Central memory CD8-positive, alpha-beta T cell (primary cell): ENCODE measurements at regions not wholly inside any gene's neighbourhood (a gene's known extent, or its start where the extent isn't known, plus 50 kb on each side); places are given as distances from the start of the nearest gene placed in this dataset.
"Not testable (repeated sequence)": the region's sequence is repeated elsewhere in the genome, so short reads cannot be mapped to it uniquely, and the experiment has no call there.

Source experiments
- ATAC-seq: fragments of 150-1000 bp; cut with Tn5 transposase; replicated peaks from 2 replicates; pipeline ENCODE4 v1.10.0; 2022; ENCODE audit warnings: mild to moderate bottlenecking, moderate FRiP score, moderate number of reproducible peaks; ENCODE audit not compliant: poor library complexity, severe bottlenecking; ENCODE audit errors: extremely low read depth
- DNase-seq, 2 donors: peaks; one replicate each; pipeline ENCODE4 v3.0.0; 2021; ENCODE audit warnings: low spot score in 2 of 2
- H3K27ac Mint-ChIP-seq: one replicate; pipeline ENCODE4 v1.8.0; 2022; ENCODE audit warnings: low read depth, mild to moderate bottlenecking, moderate library complexity, mixed read lengths
- H3K27me3 Mint-ChIP-seq: one replicate; pipeline ENCODE4 v1.8.0; 2022; ENCODE audit warnings: mixed read lengths
- H3K36me3 Mint-ChIP-seq: one replicate; pipeline ENCODE4 v1.8.0; 2022; ENCODE audit warnings: mild to moderate bottlenecking, moderate library complexity, mixed read lengths; ENCODE audit not compliant: insufficient read depth
- H3K4me1 Mint-ChIP-seq: one replicate; pipeline ENCODE4 v1.8.0; 2022; ENCODE audit warnings: mixed read lengths
- H3K4me3 Mint-ChIP-seq: one replicate; pipeline ENCODE4 v1.8.0; 2022; ENCODE audit warnings: mild to moderate bottlenecking, moderate library complexity, mixed read lengths
- H3K9me3 Mint-ChIP-seq: one replicate; pipeline ENCODE4 v1.8.0; 2022; ENCODE audit warnings: mixed read lengths

DNA sequence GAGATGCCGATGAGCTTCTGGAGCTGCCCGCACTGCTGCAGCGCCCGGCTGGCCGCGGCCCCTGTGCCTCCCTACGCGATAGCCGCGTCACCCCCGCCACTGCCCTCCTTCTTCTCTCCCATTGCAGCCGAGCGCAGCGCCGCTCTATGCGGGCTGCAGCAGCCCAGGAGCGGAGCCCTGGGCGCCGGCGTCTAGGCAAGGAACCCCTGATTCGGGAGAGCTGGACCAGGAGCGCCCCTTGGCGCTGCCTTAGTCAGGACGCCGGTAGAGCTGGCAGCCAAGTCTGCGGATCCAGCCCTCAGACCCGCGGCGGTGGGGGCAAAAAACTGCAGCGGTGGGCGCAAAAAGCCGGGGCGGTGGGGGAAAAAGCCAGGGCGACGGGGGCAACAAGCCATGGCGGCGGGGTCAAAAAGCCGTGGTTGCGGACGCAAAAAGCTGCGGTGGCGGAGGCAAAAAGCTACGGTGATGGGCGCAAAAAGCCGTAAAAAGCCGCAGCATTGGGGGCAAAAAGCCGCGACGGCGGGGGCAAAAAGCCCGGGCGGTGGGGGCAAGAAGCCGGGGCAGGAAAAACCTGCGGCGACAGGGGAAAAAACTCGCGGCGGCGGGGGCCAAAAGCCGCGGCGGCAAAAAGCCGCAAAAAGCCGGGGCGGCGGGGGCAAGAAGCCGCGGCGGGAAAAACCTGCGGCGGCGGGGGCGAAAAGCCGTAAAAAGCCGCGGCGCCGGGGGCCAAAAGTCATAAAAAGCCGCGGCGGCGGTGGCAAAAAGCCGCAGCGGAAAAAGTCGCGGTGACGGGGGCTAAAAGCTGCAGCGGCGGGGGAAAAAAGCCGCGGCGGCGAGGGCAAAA lies 1668.6 kb downstream of the RPIA start:
- not testable (repeated sequence) for H3K27ac Mint-ChIP-seq, H3K27me3 Mint-ChIP-seq, H3K36me3 Mint-ChIP-seq, H3K9me3 Mint-ChIP-seq, ATAC-seq, DNase-seq, H3K4me1 Mint-ChIP-seq, H3K4me3 Mint-ChIP-seq

DNA sequence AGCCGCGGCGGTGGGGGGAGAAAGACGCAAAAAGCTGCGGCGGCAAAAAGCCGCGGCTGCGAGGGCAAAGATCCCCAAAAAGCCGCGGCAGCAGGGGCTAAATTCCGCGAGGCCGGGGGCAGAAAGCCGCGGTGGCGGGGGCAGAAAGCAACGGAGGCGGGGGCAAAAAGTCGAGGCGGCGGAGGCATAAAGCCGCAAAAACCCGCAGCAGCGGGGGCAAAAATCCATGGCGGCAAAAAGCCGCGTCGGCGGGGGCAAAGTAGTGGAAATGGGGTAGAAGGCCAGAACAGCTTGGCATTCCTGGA lies 1669.2 kb downstream of the RPIA start:
- not testable (repeated sequence) for H3K4me1 Mint-ChIP-seq, DNase-seq, H3K4me3 Mint-ChIP-seq, H3K36me3 Mint-ChIP-seq, H3K9me3 Mint-ChIP-seq, ATAC-seq, H3K27ac Mint-ChIP-seq, H3K27me3 Mint-ChIP-seq
